ENCODE measurements at regions not wholly inside any gene's neighbourhood (a gene's known extent, or its start where the extent isn't known, plus 50 kb on each side); places are given as distances from the start of the nearest gene placed in this dataset.

DNA sequence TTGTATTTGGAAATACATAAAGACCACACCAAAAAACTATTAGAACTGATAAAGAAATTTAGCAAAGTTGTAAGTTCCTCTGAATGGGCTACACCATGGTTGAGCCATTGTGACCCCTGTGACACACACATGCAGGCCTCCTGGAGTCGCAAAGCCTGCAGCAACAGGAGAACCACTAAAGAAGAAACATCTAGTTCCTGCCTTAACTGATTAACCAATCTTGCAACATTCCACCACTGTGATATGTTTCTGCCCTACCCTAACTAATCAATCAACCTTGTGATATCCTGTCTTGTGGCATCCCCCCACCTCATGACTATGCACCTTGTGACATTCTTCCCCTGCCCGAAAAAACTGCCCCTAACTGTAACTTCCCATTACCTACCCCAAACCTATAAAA is 401.8 kb downstream of the PRDM5 start:
- TF ChIP-seq POLR2A (IDR thresholded peaks at IDR 0.05; ENCODE audit: low read length) (no peak), GATA1 (IDR thresholded peaks at IDR 0.05; ENCODE audit: low read depth, low read length) (no peak)
